ENCODE measurements at regions not wholly inside any gene's neighbourhood (a gene's known extent, or its start where the extent isn't known, plus 50 kb on each side); places are given as distances from the start of the nearest gene placed in this dataset.

GRCh38 chr12:31867292-31867691 lies 91.9 kb upstream of the RESF1 start:
- no peak for DNase-seq
- no peaks in the 10 kb centered on the region for H3K27me3 ChIP-seq (ENCODE audit: control insufficient read depth, insufficient read depth, low read length)
- H3K4me1 ChIP-seq (ENCODE audit: control insufficient read depth, insufficient read depth, low read length): no peaks in the 10 kb centered on the region
- no peaks in the 10 kb centered on the region for H3K9me3 ChIP-seq (replicated peaks; ENCODE audit: control insufficient read depth, low read depth, low read length)
- no peaks in the 10 kb centered on the region for H3K36me3 ChIP-seq (ENCODE audit: control insufficient read depth, insufficient read depth, low read length)
- no peak overlapping the region for H3K4me3 ChIP-seq (ENCODE audit: low read length)
- H3K27ac ChIP-seq (ENCODE audit: low read length): no peak overlapping the region

GRCh38 chr12:31866523-31866922 lies 92.7 kb upstream of the RESF1 start:
- WGBS (ENCODE audit: insufficient coverage): 80% methylated on average over 1 of the region's 3 CpGs
- no peaks in the 10 kb centered on the region for H3K27me3 ChIP-seq (ENCODE audit: control insufficient read depth, insufficient read depth, low read length)
- no peaks in the 10 kb centered on the region for H3K36me3 ChIP-seq (ENCODE audit: control insufficient read depth, insufficient read depth, low read length)
- H3K9me3 ChIP-seq (replicated peaks; ENCODE audit: control insufficient read depth, low read depth, low read length): no peaks in the 10 kb centered on the region
- H3K27ac ChIP-seq (ENCODE audit: low read length): no peak overlapping the region
- H3K4me3 ChIP-seq (ENCODE audit: low read length): no peak overlapping the region
- no peaks in the 10 kb centered on the region for H3K4me1 ChIP-seq (ENCODE audit: control insufficient read depth, insufficient read depth, low read length)
- no peak for DNase-seq

- no peak overlapping the region for H3K4me3 ChIP-seq (ENCODE audit: low read length)
Observed at GRCh38 chr12:31865023-31865422, 94.2 kb upstream of the RESF1 start.

GRCh38 chr12:31861360-31861759 lies 97.9 kb upstream of the RESF1 start:
- Histone ChIP-seq H3K27ac (ENCODE audit: low read length) (no peak overlapping the region), H3K4me3 (ENCODE audit: low read length) (no peak overlapping the region), H3K4me1 (ENCODE audit: control insufficient read depth, insufficient read depth, low read length) (no peaks in the 10 kb centered on the region), H3K36me3 (ENCODE audit: control insufficient read depth, insufficient read depth, low read length) (no peaks in the 10 kb centered on the region), H3K9me3 (replicated peaks; ENCODE audit: control insufficient read depth, low read depth, low read length) (no peaks in the 10 kb centered on the region), H3K27me3 (ENCODE audit: control insufficient read depth, insufficient read depth, low read length) (no peaks in the 10 kb centered on the region)
- WGBS (ENCODE audit: insufficient coverage): 20% methylated on average over 1 of the region's 2 CpGs
- no peak for DNase-seq

More at GRCh38 chr12:31865023-31865422, 94.2 kb upstream of the RESF1 start:
- no peaks in the 10 kb centered on the region for H3K27me3 ChIP-seq (ENCODE audit: control insufficient read depth, insufficient read depth, low read length)
- no peaks in the 10 kb centered on the region for H3K4me1 ChIP-seq (ENCODE audit: control insufficient read depth, insufficient read depth, low read length)
- DNase-seq: no peak
- no CpG with 5 or more reads among the region's 2 CpGs for WGBS (ENCODE audit: insufficient coverage)
- no peaks in the 10 kb centered on the region for H3K9me3 ChIP-seq (replicated peaks; ENCODE audit: control insufficient read depth, low read depth, low read length)
- H3K27ac ChIP-seq (ENCODE audit: low read length): no peak overlapping the region
- no peaks in the 10 kb centered on the region for H3K36me3 ChIP-seq (ENCODE audit: control insufficient read depth, insufficient read depth, low read length)

- Histone ChIP-seq H3K9me3 (replicated peaks; ENCODE audit: control insufficient read depth, low read depth, low read length) (no peaks in the 10 kb centered on the region), H3K27me3 (ENCODE audit: control insufficient read depth, insufficient read depth, low read length) (no peaks in the 10 kb centered on the region), H3K4me3 (ENCODE audit: low read length) (no peak overlapping the region), H3K36me3 (ENCODE audit: control insufficient read depth, insufficient read depth, low read length) (no peaks in the 10 kb centered on the region), H3K27ac (ENCODE audit: low read length) (no peak overlapping the region), H3K4me1 (ENCODE audit: control insufficient read depth, insufficient read depth, low read length) (no peaks in the 10 kb centered on the region)
- WGBS (ENCODE audit: insufficient coverage): 100% methylated on average over 2 of the region's 4 CpGs
- DNase-seq: no peak
Observed at GRCh38 chr12:31860401-31860800, 98.8 kb upstream of the RESF1 start.

- Histone ChIP-seq H3K27ac (ENCODE audit: low read length) (no peak overlapping the region), H3K4me3 (ENCODE audit: low read length) (no peak overlapping the region)
- WGBS (ENCODE audit: insufficient coverage): 81% methylated on average over 3 of the region's 13 CpGs
Observed at GRCh38 chr12:31859232-31859977, 99.8 kb upstream of the RESF1 start.

GRCh38 chr12:31855427-31855826 lies 103.8 kb upstream of the RESF1 start:
- Histone ChIP-seq H3K4me3 (ENCODE audit: low read length) (no peak overlapping the region), H3K27me3 (ENCODE audit: control insufficient read depth, insufficient read depth, low read length) (no peaks in the 10 kb centered on the region), H3K36me3 (ENCODE audit: control insufficient read depth, insufficient read depth, low read length) (no peaks in the 10 kb centered on the region), H3K9me3 (replicated peaks; ENCODE audit: control insufficient read depth, low read depth, low read length) (peaks cover 11% of the 10 kb centered on the region), H3K27ac (ENCODE audit: low read length) (no peak overlapping the region), H3K4me1 (ENCODE audit: control insufficient read depth, insufficient read depth, low read length) (no peaks in the 10 kb centered on the region)
- DNase-seq: no peak
- WGBS (ENCODE audit: insufficient coverage): 95% methylated on average over 2 of the region's 5 CpGs

More at GRCh38 chr12:31859232-31859977, 99.8 kb upstream of the RESF1 start:
- Histone ChIP-seq H3K9me3 (replicated peaks; ENCODE audit: control insufficient read depth, low read depth, low read length) (no peaks in the 10 kb centered on the region), H3K4me1 (ENCODE audit: control insufficient read depth, insufficient read depth, low read length) (no peaks in the 10 kb centered on the region), H3K27me3 (ENCODE audit: control insufficient read depth, insufficient read depth, low read length) (no peaks in the 10 kb centered on the region), H3K36me3 (ENCODE audit: control insufficient read depth, insufficient read depth, low read length) (no peaks in the 10 kb centered on the region)
- no peak for DNase-seq

GRCh38 chr12:31853977-31854376 lies 105.2 kb upstream of the RESF1 start:
- Histone ChIP-seq H3K4me1 (ENCODE audit: control insufficient read depth, insufficient read depth, low read length) (no peaks in the 10 kb centered on the region), H3K27me3 (ENCODE audit: control insufficient read depth, insufficient read depth, low read length) (no peaks in the 10 kb centered on the region), H3K4me3 (ENCODE audit: low read length) (no peak overlapping the region), H3K9me3 (replicated peaks; ENCODE audit: control insufficient read depth, low read depth, low read length) (peaks cover 18% of the 10 kb centered on the region), H3K36me3 (ENCODE audit: control insufficient read depth, insufficient read depth, low read length) (no peaks in the 10 kb centered on the region), H3K27ac (ENCODE audit: low read length) (no peak overlapping the region)
- no peak for DNase-seq

- Histone ChIP-seq H3K9me3 (replicated peaks; ENCODE audit: control insufficient read depth, low read depth, low read length) (peaks cover 23% of the 10 kb centered on the region), H3K36me3 (ENCODE audit: control insufficient read depth, insufficient read depth, low read length) (no peaks in the 10 kb centered on the region), H3K27me3 (ENCODE audit: control insufficient read depth, insufficient read depth, low read length) (no peaks in the 10 kb centered on the region), H3K4me1 (ENCODE audit: control insufficient read depth, insufficient read depth, low read length) (no peaks in the 10 kb centered on the region), H3K27ac (ENCODE audit: low read length) (no peak overlapping the region), H3K4me3 (ENCODE audit: low read length) (no peak overlapping the region)
- no peak for DNase-seq
Observed at GRCh38 chr12:31853520-31853919, 105.7 kb upstream of the RESF1 start.

GRCh38 chr12:31850268-31850667 lies 108.9 kb upstream of the RESF1 start:
- H3K36me3 ChIP-seq (ENCODE audit: control insufficient read depth, insufficient read depth, low read length): no peaks in the 10 kb centered on the region
- H3K9me3 ChIP-seq (replicated peaks; ENCODE audit: control insufficient read depth, low read depth, low read length): peaks cover 35% of the 10 kb centered on the region
- no peak overlapping the region for H3K27ac ChIP-seq (ENCODE audit: low read length)
- H3K4me3 ChIP-seq (ENCODE audit: low read length): no peak overlapping the region
- DNase-seq: no peak
- WGBS (ENCODE audit: insufficient coverage): no CpG with 5 or more reads among the region's 3 CpGs
- H3K27me3 ChIP-seq (ENCODE audit: control insufficient read depth, insufficient read depth, low read length): no peaks in the 10 kb centered on the region
- no peaks in the 10 kb centered on the region for H3K4me1 ChIP-seq (ENCODE audit: control insufficient read depth, insufficient read depth, low read length)

All from muscle of leg (tissue), 3 donors.